GM12878 (cell line): ENCODE measurements at regions not wholly inside any gene's neighbourhood (a gene's known extent, or its start where the extent isn't known, plus 50 kb on each side); places are given as distances from the start of the nearest gene placed in this dataset.

ENCODE experiments used
- ATAC-seq: fragments of 200-7000 bp; cut with Tn5 transposase; 3 replicates; pipeline ENCODE4 v1.9.1; 2020; ENCODE audit warnings: mild to moderate bottlenecking, moderate library complexity
- BruUV-seq: library from RNA; stranded (reverse); fragments of 400-500 nt; replicated peaks from 2 replicates; lab custom pipeline; 2021; lab: Mats Ljungman, UMichigan
- CTCF ChIA-PET: fragments of 300-600 bp; sonication (Branson Sonifier 250); formaldehyde crosslinking; extraction: SDS; loops from one replicate; lab custom pipeline; 2021; ENCODE audit warnings: inconsistent platforms; lab: Yijun Ruan, JAX
- POLR2A ChIA-PET: fragments of 350-600 bp; formaldehyde crosslinking; extraction: SDS; loops from one replicate; lab custom pipeline; 2021; ENCODE audit warnings: inconsistent platforms; lab: Charles Lee
- RAD21 ChIA-PET: fragments of 300-600 bp; sonication (Branson Sonifier 250); formaldehyde crosslinking; loops from one replicate; lab custom pipeline; 2023; ENCODE audit warnings: antibody characterized with exemption; ENCODE audit not compliant: unreplicated experiment; lab: Charles Lee
- SMC1A ChIA-PET: fragments of 300-600 bp; sonication (Branson Sonifier 250); formaldehyde crosslinking; loops from one replicate; lab custom pipeline; 2023; ENCODE audit not compliant: unreplicated experiment, uncharacterized antibody; lab: Charles Lee
- DNase-seq: peaks from one replicate; pipeline ENCODE4 v3.0.0-alpha.2; 2011; ENCODE audit warnings: low read depth, low spot score
- FAIRE-seq: peaks from 3 replicates; lab custom pipeline; 2011; peaks lifted over from hg19 to GRCh38; lab: Jason Lieb, UNC
- H2AFZ ChIP-seq: 2 replicates; pipeline ENCODE4 v1.6.0; 2011; ENCODE audit warnings: low read depth, low read length, control low read depth; ENCODE audit not compliant: control insufficient read depth
- H3K27ac ChIP-seq: 2 replicates; pipeline ENCODE4 v1.5.1; 2011; ENCODE audit warnings: control low read depth; ENCODE audit not compliant: control insufficient read depth, insufficient read depth
- H3K27me3 ChIP-seq, 2 experiments: replicated peaks in 1 of 2; 2 replicates each; pipeline versions ENCODE4 v1.6.0 to v1.6.1; 2011; ENCODE audit warnings: low read length in 1 of 2; ENCODE audit not compliant: control insufficient read depth in 2 of 2, insufficient read depth in 2 of 2
- H3K36me3 ChIP-seq, 2 experiments: 2 replicates each; pipeline ENCODE4 v1.5.1; 2011; ENCODE audit warnings: low read length in 1 of 2; ENCODE audit not compliant: control insufficient read depth in 2 of 2, insufficient read depth in 2 of 2
- H3K4me1 ChIP-seq: 2 replicates; pipeline ENCODE4 v1.6.1; 2011; ENCODE audit warnings: mild to moderate bottlenecking, low read length, moderate library complexity, mixed read lengths; ENCODE audit not compliant: control insufficient read depth, insufficient read depth
- H3K4me2 ChIP-seq: 2 replicates; pipeline ENCODE4 v1.6.0; 2011; ENCODE audit warnings: control low read depth; ENCODE audit not compliant: control insufficient read depth, insufficient read depth
- H3K4me3 ChIP-seq: fragments of 200-600 bp; sonication (generic); 2 replicates; pipeline ENCODE4 v1.5.1; 2016
- H3K79me2 ChIP-seq: 2 replicates; pipeline ENCODE4 v1.6.0; 2011; ENCODE audit warnings: low read length; ENCODE audit not compliant: control insufficient read depth, insufficient read depth
- H3K9ac ChIP-seq: 2 replicates; pipeline ENCODE4 v1.8.0; 2011; ENCODE audit warnings: low read length, control low read depth, mixed read lengths; ENCODE audit not compliant: control insufficient read depth, insufficient read depth
- H3K9me3 ChIP-seq: replicated peaks from 3 replicates; pipeline ENCODE4 v1.5.1; 2011; ENCODE audit warnings: mild to moderate bottlenecking, low read length; ENCODE audit not compliant: control insufficient read depth, insufficient read depth
- H4K20me1 ChIP-seq: 2 replicates; pipeline ENCODE4 v1.6.0; 2011; ENCODE audit not compliant: control insufficient read depth, insufficient read depth
- MTA2 ChIP-seq: fragments of 450-650 bp; IDR thresholded peaks from 2 replicates; pipeline ENCODE4 v1.6.1; 2016; ENCODE audit warnings: low read depth, mild to moderate bottlenecking, moderate library complexity
- NR2C2 ChIP-seq: IDR thresholded peaks from 2 replicates; pipeline ENCODE4 v1.6.1; 2011; ENCODE audit warnings: borderline replicate concordance, low read depth; ENCODE audit not compliant: control insufficient read depth, insufficient read length
- PML ChIP-seq: IDR thresholded peaks from 2 replicates; pipeline ENCODE4 v1.6.1; 2012; ENCODE audit warnings: low read length, inconsistent platforms
- SMAD5 ChIP-seq: IDR thresholded peaks from 2 replicates; pipeline ENCODE4 v1.6.1; 2016; ENCODE audit warnings: antibody characterized with exemption, low read depth
- SMARCA5 ChIP-seq: fragments of 450-650 bp; IDR thresholded peaks from 2 replicates; pipeline ENCODE4 v1.6.1; 2017; ENCODE audit warnings: mild to moderate bottlenecking
- SPI1 ChIP-seq: IDR thresholded peaks from 2 replicates; pipeline ENCODE4 v1.6.1; 2011; ENCODE audit warnings: low read depth, mild to moderate bottlenecking, low read length, moderate library complexity, borderline replicate concordance; ENCODE audit not compliant: insufficient read depth
- SREBF1 ChIP-seq: IDR thresholded peaks from 2 replicates; pipeline ENCODE4 v1.6.1; 2012; ENCODE audit warnings: mild to moderate bottlenecking, low read length
- YY1 ChIP-seq: IDR thresholded peaks from 2 replicates; pipeline ENCODE4 v1.6.1; 2011; ENCODE audit warnings: low read depth, mild to moderate bottlenecking, low read length
- WGBS: methylation state at CpG from one replicate; pipeline ENCODE4 v1.1.6; 2016; ENCODE audit warnings: low lambda C conversion rate; ENCODE audit not compliant: insufficient replicate concordance, insufficient coverage; ENCODE audit errors: missing lambda C conversion rate; 5-methylcytosine and 5-hydroxymethylcytosine counted together
- in situ Hi-C: fragments of 300-500 bp; cut with MboI; formaldehyde crosslinking; loops from 9 replicates; pipeline ENCODE4 v1.14.3; 2018; ENCODE audit warnings: mixed read lengths
- intact Hi-C: fragments of 100-400 bp; cut with micrococcal nuclease; formaldehyde crosslinking; loops from one replicate; pipeline ENCODE4 v1.14.2; 2022; ENCODE audit not compliant: unreplicated experiment
- TF ChIP-seq, protein P1 (sequence below): fragments of 450-650 bp; formaldehyde crosslinking; IDR thresholded peaks from 2 replicates; pipeline ENCODE4 v1.5.0; 2022; ENCODE audit warnings: mild to moderate bottlenecking, missing genetic modification characterization
- TF ChIP-seq, protein P2 (sequence below): IDR thresholded peaks from 2 replicates; pipeline ENCODE4 v1.6.1; 2011; ENCODE audit warnings: borderline replicate concordance, low read depth, mild to moderate bottlenecking, moderate library complexity, low read length; ENCODE audit not compliant: insufficient read depth, poor library complexity, severe bottlenecking
- TF ChIP-seq, protein P3 (sequence below): IDR thresholded peaks from 2 replicates; pipeline ENCODE4 v1.6.1; 2011; ENCODE audit warnings: borderline replicate concordance, low read depth, mild to moderate bottlenecking, moderate library complexity, mixed read lengths, low read length; ENCODE audit not compliant: insufficient read depth; ENCODE audit errors: extremely low read length

DNA sequence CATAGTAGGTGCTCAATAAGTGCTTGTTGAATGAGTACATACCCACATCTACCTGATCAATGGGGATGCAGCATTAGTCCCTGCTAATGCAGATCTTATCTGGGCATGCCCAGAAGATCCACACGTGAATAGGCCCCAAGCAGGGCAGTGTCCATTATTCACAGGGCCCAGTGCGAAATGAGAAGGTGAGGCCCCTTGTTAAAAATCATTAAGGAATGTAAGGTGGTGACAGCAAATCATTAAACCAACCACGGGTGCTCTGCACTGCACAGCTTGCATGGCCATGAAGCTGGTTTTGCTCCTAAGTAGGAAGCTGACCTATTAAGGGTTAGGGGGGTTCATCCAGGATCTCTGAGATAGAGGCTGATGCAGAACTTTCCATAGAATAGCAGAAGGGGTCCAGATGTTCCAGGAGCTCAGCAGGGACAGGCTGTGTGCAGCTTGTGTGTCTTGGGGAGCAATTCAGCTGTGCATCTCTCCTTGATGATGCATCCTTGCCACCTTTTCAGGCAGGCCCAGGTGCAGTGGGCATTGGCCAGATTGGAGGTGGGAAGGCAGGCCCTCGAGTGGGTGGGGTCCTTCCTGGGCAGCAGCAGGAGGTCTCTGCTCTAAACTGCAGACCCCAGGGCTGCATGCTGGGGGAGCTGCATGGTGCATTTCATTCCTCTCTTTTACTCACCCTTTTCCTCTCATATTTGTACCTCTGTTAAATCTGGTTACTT lies 231.3 kb upstream of the PWP1 start:
- no peak overlapping the region for H2AFZ ChIP-seq
- in situ Hi-C loops = no loop called here
- no peak overlapping the region for H3K27ac ChIP-seq
- DNase-seq (no peak), FAIRE-seq (no peak)
- WGBS = 18% methylated on average over 4 of the region's 4 CpGs
- H3K9me3 ChIP-seq = no peaks in the 10 kb centered on the region
- ChIA-PET SMC1A (no interaction called here), RAD21 (no interaction called here)
- H3K4me3 ChIP-seq = no peak overlapping the region
- BruUV-seq = no TSS peak
- no peaks in the 10 kb centered on the region for H3K79me2 ChIP-seq
- intact Hi-C loops = no loop called here
- no peak for TF ChIP-seq PML
- no peak for TF ChIP-seq MTA2
- no peak for TF ChIP-seq NR2C2
- TF ChIP-seq, all 136 proteins: peak for 0
- Histone ChIP-seq H3K36me3 (no peaks in the 10 kb centered on the region), H3K4me1 (no peaks in the 10 kb centered on the region), H3K27me3 (no peaks in the 10 kb centered on the region; a peak in 2 of 4 replicates), H3K9ac (no peak overlapping the region), H3K4me2 (no peak overlapping the region), H4K20me1 (no peaks in the 10 kb centered on the region)
- ATAC-seq = no peak
- ChIA-PET POLR2A (no interaction called here), CTCF (no interaction called here)

DNA sequence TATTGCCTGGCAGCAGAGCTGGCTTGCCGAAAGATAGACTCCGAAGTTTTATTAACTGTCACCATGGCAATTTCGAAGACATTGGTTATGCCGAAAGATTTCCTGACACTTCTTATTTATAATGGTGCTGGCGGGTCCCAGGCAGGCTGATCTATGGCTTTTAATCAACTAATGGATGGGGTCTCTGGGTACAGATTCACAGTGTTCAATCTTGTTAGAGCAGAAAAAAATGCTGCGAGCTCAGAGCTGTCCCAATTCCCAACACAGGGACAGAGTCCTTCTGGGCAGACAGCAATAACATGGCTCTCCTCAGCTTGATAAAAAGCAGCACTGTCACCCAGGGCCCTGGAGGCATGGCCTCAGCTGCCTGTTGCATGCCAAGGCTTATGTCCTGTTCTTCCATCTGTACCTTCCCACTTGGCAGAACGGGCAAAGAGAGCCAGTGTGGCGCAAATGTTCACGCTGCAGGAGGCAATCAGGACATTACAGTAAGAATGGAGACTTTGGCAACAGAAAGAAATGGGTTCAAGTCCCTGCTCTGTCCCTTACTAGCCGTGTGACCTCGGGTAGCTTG lies 228.2 kb upstream of the PWP1 start:
- Histone ChIP-seq H3K79me2 (no peaks in the 10 kb centered on the region), H4K20me1 (no peaks in the 10 kb centered on the region), H3K4me3 (no peak overlapping the region), H3K4me1 (no peaks in the 10 kb centered on the region), H2AFZ (no peak overlapping the region), H3K36me3 (no peaks in the 10 kb centered on the region), H3K9me3 (no peaks in the 10 kb centered on the region; the same call in 2 of the 3 replicates), H3K27ac (no peak overlapping the region), H3K27me3 (no peaks in the 10 kb centered on the region; a peak in 1 of 4 replicates), H3K4me2 (no peak overlapping the region), H3K9ac (no peak overlapping the region)
- no peak for ATAC-seq
- 49% methylated on average over 11 of the region's 11 CpGs for WGBS
- RAD21 ChIA-PET = no interaction called here
- no TSS peak for BruUV-seq
- in situ Hi-C loops = no loop called here
- SMC1A ChIA-PET = no interaction called here
- no peak for DNase-seq
- CTCF ChIA-PET = no interaction called here
- FAIRE-seq = no peak
- intact Hi-C loops = no loop called here
- POLR2A ChIA-PET = no interaction called here
- TF ChIP-seq SPI1 (no peak), YY1 (no peak), SMARCA5 (no peak), SMAD5 (no peak), SREBF1 (no peak)
- TF ChIP-seq, protein P1, sequence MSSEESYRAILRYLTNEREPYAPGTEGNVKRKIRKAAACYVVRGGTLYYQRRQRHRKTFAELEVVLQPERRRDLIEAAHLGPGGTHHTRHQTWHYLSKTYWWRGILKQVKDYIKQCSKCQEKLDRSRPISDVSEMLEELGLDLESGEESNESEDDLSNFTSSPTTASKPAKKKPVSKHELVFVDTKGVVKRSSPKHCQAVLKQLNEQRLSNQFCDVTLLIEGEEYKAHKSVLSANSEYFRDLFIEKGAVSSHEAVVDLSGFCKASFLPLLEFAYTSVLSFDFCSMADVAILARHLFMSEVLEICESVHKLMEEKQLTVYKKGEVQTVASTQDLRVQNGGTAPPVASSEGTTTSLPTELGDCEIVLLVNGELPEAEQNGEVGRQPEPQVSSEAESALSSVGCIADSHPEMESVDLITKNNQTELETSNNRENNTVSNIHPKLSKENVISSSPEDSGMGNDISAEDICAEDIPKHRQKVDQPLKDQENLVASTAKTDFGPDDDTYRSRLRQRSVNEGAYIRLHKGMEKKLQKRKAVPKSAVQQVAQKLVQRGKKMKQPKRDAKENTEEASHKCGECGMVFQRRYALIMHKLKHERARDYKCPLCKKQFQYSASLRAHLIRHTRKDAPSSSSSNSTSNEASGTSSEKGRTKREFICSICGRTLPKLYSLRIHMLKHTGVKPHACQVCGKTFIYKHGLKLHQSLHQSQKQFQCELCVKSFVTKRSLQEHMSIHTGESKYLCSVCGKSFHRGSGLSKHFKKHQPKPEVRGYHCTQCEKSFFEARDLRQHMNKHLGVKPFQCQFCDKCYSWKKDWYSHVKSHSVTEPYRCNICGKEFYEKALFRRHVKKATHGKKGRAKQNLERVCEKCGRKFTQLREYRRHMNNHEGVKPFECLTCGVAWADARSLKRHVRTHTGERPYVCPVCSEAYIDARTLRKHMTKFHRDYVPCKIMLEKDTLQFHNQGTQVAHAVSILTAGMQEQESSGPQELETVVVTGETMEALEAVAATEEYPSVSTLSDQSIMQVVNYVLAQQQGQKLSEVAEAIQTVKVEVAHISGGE (CRISPR knock-in tag) = no peak
- TF ChIP-seq, protein P2, sequence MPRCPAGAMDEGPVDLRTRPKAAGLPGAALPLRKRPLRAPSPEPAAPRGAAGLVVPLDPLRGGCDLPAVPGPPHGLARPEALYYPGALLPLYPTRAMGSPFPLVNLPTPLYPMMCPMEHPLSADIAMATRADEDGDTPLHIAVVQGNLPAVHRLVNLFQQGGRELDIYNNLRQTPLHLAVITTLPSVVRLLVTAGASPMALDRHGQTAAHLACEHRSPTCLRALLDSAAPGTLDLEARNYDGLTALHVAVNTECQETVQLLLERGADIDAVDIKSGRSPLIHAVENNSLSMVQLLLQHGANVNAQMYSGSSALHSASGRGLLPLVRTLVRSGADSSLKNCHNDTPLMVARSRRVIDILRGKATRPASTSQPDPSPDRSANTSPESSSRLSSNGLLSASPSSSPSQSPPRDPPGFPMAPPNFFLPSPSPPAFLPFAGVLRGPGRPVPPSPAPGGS = no peak
- TF ChIP-seq, protein P3, sequence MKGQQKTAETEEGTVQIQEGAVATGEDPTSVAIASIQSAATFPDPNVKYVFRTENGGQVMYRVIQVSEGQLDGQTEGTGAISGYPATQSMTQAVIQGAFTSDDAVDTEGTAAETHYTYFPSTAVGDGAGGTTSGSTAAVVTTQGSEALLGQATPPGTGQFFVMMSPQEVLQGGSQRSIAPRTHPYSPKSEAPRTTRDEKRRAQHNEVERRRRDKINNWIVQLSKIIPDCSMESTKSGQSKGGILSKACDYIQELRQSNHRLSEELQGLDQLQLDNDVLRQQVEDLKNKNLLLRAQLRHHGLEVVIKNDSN = no peak
